ENCODE measurements at regions not wholly inside any gene's neighbourhood (a gene's known extent, or its start where the extent isn't known, plus 50 kb on each side); places are given as distances from the start of the nearest gene placed in this dataset.

DNA sequence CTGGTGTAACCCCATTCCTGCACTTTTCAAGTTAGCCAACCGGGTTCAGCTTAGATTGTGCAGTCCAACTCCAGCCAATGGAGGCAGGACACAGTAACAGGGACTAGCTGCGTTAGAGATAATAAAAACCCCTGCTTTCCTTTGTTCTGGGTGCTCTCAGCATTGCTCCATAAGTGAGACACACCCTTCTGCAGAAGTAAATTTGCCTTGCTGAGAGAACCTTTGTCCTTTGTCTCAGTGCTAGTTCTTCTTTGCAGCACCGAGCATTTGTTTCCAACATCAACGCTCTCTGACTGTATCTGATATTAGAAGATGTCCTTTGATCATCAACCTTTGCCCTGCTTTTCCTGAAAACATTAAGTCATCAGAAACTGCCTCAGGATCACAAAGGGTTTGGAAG lies 169.5 kb upstream of the OR13F1 start:
- H3K4me3 Mint-ChIP-seq = no peak overlapping the region
- Histone ChIP-seq H3K27me3 (ENCODE audit: control insufficient read depth, insufficient read depth, low read length, poor library complexity, severe bottlenecking) (no peaks in the 10 kb centered on the region), H3K4me1 (ENCODE audit: control insufficient read depth, insufficient read depth, low read length) (no peaks in the 10 kb centered on the region), H3K4me3 (ENCODE audit: low read length) (no peak overlapping the region), H3K9ac (ENCODE audit: extremely low read depth, low read length, poor library complexity, severe bottlenecking) (no peak overlapping the region), H3K27ac (ENCODE audit: low read depth, low read length) (no peak overlapping the region), H3K9me3 (ENCODE audit: control insufficient read depth, low read length) (peaks cover 20% of the 10 kb centered on the region), H3K36me3 (ENCODE audit: control insufficient read depth, insufficient read depth, low read length) (no peaks in the 10 kb centered on the region)
- peaks cover 9% of the 10 kb centered on the region for H3K9me3 Mint-ChIP-seq
- no peaks in the 10 kb centered on the region for H3K27me3 Mint-ChIP-seq (ENCODE audit: insufficient read depth)
- H3K4me1 Mint-ChIP-seq = no peaks in the 10 kb centered on the region
- WGBS, 2 experiments (ENCODE audit: insufficient coverage in 1 of 2, insufficient read length in 1 of 2) = 92 to 93% methylated on average over 3 to 4 of the region's 4 CpGs
- no peak overlapping the region for H3K27ac Mint-ChIP-seq
- TF ChIP-seq, protein P1, sequence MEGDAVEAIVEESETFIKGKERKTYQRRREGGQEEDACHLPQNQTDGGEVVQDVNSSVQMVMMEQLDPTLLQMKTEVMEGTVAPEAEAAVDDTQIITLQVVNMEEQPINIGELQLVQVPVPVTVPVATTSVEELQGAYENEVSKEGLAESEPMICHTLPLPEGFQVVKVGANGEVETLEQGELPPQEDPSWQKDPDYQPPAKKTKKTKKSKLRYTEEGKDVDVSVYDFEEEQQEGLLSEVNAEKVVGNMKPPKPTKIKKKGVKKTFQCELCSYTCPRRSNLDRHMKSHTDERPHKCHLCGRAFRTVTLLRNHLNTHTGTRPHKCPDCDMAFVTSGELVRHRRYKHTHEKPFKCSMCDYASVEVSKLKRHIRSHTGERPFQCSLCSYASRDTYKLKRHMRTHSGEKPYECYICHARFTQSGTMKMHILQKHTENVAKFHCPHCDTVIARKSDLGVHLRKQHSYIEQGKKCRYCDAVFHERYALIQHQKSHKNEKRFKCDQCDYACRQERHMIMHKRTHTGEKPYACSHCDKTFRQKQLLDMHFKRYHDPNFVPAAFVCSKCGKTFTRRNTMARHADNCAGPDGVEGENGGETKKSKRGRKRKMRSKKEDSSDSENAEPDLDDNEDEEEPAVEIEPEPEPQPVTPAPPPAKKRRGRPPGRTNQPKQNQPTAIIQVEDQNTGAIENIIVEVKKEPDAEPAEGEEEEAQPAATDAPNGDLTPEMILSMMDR (conservative IDR thresholded peaks at IDR 0.05) = no peak
- peak; percentile 47 for DNase-seq
- H3K36me3 Mint-ChIP-seq (ENCODE audit: low read depth) = peaks cover 4% of the 10 kb centered on the region

DNA sequence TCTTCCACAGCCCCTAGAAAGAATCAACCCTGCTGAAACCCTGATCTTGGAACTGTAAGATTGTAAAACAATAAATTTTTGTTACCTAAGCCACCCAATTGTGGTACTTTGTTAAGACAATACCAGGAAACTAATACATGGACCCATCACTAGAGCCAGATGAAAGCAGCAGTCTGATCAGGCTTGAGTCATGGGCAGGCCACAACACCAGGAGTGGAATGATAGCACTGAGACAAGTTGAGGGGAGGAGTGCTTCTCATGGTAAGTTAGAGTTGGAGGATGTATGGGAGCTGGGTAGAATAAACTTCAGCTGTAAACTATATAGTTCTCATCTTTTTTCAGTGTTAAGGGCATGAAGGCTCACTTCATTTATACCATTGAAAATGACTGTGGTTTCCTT lies 164.4 kb upstream of the OR13F1 start:
- Mint-ChIP-seq H3K4me3 (no peak overlapping the region), H3K27ac (no peak overlapping the region), H3K4me1 (no peaks in the 10 kb centered on the region), H3K27me3 (ENCODE audit: insufficient read depth) (no peaks in the 10 kb centered on the region), H3K36me3 (ENCODE audit: low read depth) (peaks cover 2% of the 10 kb centered on the region), H3K9me3 (peaks cover 3% of the 10 kb centered on the region)
- DNase-seq = no peak
- Histone ChIP-seq H3K4me1 (ENCODE audit: control insufficient read depth, insufficient read depth, low read length) (no peaks in the 10 kb centered on the region), H3K9ac (ENCODE audit: extremely low read depth, low read length, poor library complexity, severe bottlenecking) (no peak overlapping the region), H3K4me3 (ENCODE audit: low read length) (no peak overlapping the region), H3K36me3 (ENCODE audit: control insufficient read depth, insufficient read depth, low read length) (no peaks in the 10 kb centered on the region), H3K27ac (ENCODE audit: low read depth, low read length) (no peak overlapping the region), H3K27me3 (ENCODE audit: control insufficient read depth, insufficient read depth, low read length, poor library complexity, severe bottlenecking) (no peaks in the 10 kb centered on the region), H3K9me3 (ENCODE audit: control insufficient read depth, low read length) (peaks cover 12% of the 10 kb centered on the region)
- TF ChIP-seq, protein P1 (conservative IDR thresholded peaks at IDR 0.05) = no peak

DNA sequence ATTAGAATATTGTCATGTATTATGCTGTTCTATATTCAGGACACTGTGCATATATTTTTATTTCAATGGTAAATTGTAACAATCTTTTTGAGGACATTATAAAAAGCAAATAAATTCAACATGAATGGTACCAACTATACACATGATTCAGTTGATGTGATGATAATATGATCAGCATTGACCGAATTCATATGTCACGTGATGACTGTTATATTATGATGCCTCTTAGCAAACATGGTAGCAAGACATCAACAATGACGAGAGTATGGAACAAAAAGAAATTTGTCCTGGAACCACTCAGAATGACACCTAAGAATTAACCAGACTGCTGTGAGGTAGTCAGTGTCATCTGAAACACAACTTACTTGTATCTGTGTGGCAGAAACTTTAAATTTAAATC lies 161.5 kb upstream of the OR13F1 start:
- Histone ChIP-seq H3K27me3 (ENCODE audit: control insufficient read depth, insufficient read depth, low read length, poor library complexity, severe bottlenecking) (no peaks in the 10 kb centered on the region), H3K27ac (ENCODE audit: low read depth, low read length) (no peak overlapping the region), H3K4me1 (ENCODE audit: control insufficient read depth, insufficient read depth, low read length) (no peaks in the 10 kb centered on the region), H3K36me3 (ENCODE audit: control insufficient read depth, insufficient read depth, low read length) (no peaks in the 10 kb centered on the region), H3K9me3 (ENCODE audit: control insufficient read depth, low read length) (no peaks in the 10 kb centered on the region), H3K4me3 (ENCODE audit: low read length) (no peak overlapping the region), H3K9ac (ENCODE audit: extremely low read depth, low read length, poor library complexity, severe bottlenecking) (no peak overlapping the region)
- H3K36me3 Mint-ChIP-seq (ENCODE audit: low read depth) = no peaks in the 10 kb centered on the region
- no peaks in the 10 kb centered on the region for H3K9me3 Mint-ChIP-seq
- no peak for DNase-seq
- TF ChIP-seq, protein P1 (conservative IDR thresholded peaks at IDR 0.05) = no peak
- H3K4me3 Mint-ChIP-seq = no peak overlapping the region
- H3K27me3 Mint-ChIP-seq (ENCODE audit: insufficient read depth) = no peaks in the 10 kb centered on the region
- WGBS, 2 experiments (ENCODE audit: insufficient coverage in 1 of 2, insufficient read length in 1 of 2) = 91 to 100% methylated on average over 3 of the region's 3 CpGs
- no peak overlapping the region for H3K27ac Mint-ChIP-seq
- H3K4me1 Mint-ChIP-seq = no peaks in the 10 kb centered on the region
